ENCODE measurements at regions not wholly inside any gene's neighbourhood (a gene's known extent, or its start where the extent isn't known, plus 50 kb on each side); places are given as distances from the start of the nearest gene placed in this dataset.
"Not testable (repeated sequence)": the region's sequence is repeated elsewhere in the genome, so short reads cannot be mapped to it uniquely, and the experiment has no call there.

- 0 out of 2 replicates have a peak, but pooled peaks cover 2% of the 10 kb centered on the region for H3K4me1 Mint-ChIP-seq
- no peak for ATAC-seq
- ChIA-PET CTCF (no interaction called here), POLR2A (no interaction called here)
- H3K27me3 Mint-ChIP-seq (ENCODE audit: low read depth), result no peaks in the 10 kb centered on the region; the same call in 1 of the 2 replicates
- H3K36me3 Mint-ChIP-seq, result 0 out of 2 replicates have a peak, but pooled peaks cover 3% of the 10 kb centered on the region
- H3K4me3 Mint-ChIP-seq, result no peak overlapping the region
- no peak for DNase-seq (ENCODE audit: low spot score)
- peaks cover 3% of the 10 kb centered on the region for H3K9me3 Mint-ChIP-seq
- no peak overlapping the region for H3K27ac Mint-ChIP-seq
- TF ChIP-seq IRF1 (CRISPR knock-in tag; IDR thresholded peaks at IDR 0.05) (no peak), ESRRA (CRISPR knock-in tag; IDR thresholded peaks at IDR 0.05; ENCODE audit: borderline replicate concordance) (no peak), ZNF671 (CRISPR knock-in tag; IDR thresholded peaks at IDR 0.05) (no peak), FOXK1 (CRISPR knock-in tag; IDR thresholded peaks at IDR 0.05) (no peak), NR1H2 (CRISPR knock-in tag; IDR thresholded peaks at IDR 0.05) (no peak), ZNF317 (CRISPR knock-in tag; IDR thresholded peaks at IDR 0.05; ENCODE audit: borderline replicate concordance, low read depth) (no peak), ETV6 (CRISPR knock-in tag; IDR thresholded peaks at IDR 0.05) (no peak)
Observed at GRCh38 chr13:80157261-80157932, 183.5 kb downstream of the SPRY2 start.

GRCh38 chr13:80152142-80152541 lies 188.8 kb downstream of the SPRY2 start:
- ATAC-seq; H3K27me3 Mint-ChIP-seq (ENCODE audit: low read depth); H3K4me3 Mint-ChIP-seq; H3K36me3 Mint-ChIP-seq; H3K9me3 Mint-ChIP-seq; CTCF ChIA-PET; H3K4me1 Mint-ChIP-seq; H3K27ac Mint-ChIP-seq: not testable (repeated sequence)
- peak; percentile 84 for TF ChIP-seq ZNF281 (CRISPR knock-in tag; IDR thresholded peaks at IDR 0.05)
- TF ChIP-seq FOXK1 (CRISPR knock-in tag; IDR thresholded peaks at IDR 0.05), result peak; percentile 64
- 0 out of 2 replicates have a peak, but pooled peaks have one; percentile 42 for TF ChIP-seq FOXP4 (CRISPR knock-in tag; IDR thresholded peaks at IDR 0.05)
- peak; percentile 32 for DNase-seq (ENCODE audit: low spot score)
- POLR2A ChIA-PET, result interaction anchor here (0.6 kb wide), 1 partner anchor 189 kb away, joined by 3 read pairs; the partner anchor contains the start of gene SPRY2

- Mint-ChIP-seq H3K9me3 (peaks cover 6% of the 10 kb centered on the region; the same call in 1 of the 2 replicates), H3K27me3 (ENCODE audit: low read depth) (no peaks in the 10 kb centered on the region), H3K36me3 (peaks cover 3% of the 10 kb centered on the region; the same call in 1 of the 2 replicates), H3K27ac (no peak overlapping the region), H3K4me1 (peaks cover 9% of the 10 kb centered on the region), H3K4me3 (no peak overlapping the region)
- TF ChIP-seq ELF4 (CRISPR knock-in tag; IDR thresholded peaks at IDR 0.05; ENCODE audit: low read depth) (no peak), ZNF232 (CRISPR knock-in tag; IDR thresholded peaks at IDR 0.05) (no peak), TEAD1 (CRISPR knock-in tag; IDR thresholded peaks at IDR 0.05) (no peak), ZNF671 (CRISPR knock-in tag; IDR thresholded peaks at IDR 0.05) (no peak), ARID4B (CRISPR knock-in tag; IDR thresholded peaks at IDR 0.05; ENCODE audit: borderline replicate concordance) (no peak), TP53 (CRISPR knock-in tag; IDR thresholded peaks at IDR 0.05) (no peak), ATF2 (CRISPR knock-in tag; IDR thresholded peaks at IDR 0.05; ENCODE audit: borderline replicate concordance, low read depth) (no peak), GTF2I (CRISPR knock-in tag; conservative IDR thresholded peaks at IDR 0.05) (no peak), FOXK1 (CRISPR knock-in tag; IDR thresholded peaks at IDR 0.05) (no peak), E2F4 (CRISPR knock-in tag; IDR thresholded peaks at IDR 0.05; ENCODE audit: borderline replicate concordance, low read depth) (no peak)
- POLR2A ChIA-PET, result no interaction called here
- CTCF ChIA-PET, result no interaction called here
- no peak for ATAC-seq
- no peak for DNase-seq (ENCODE audit: low spot score)
Observed at GRCh38 chr13:80151016-80151415, 189.9 kb downstream of the SPRY2 start.
